Endothelial cell of umbilical vein (primary cell): ENCODE measurements at regions not wholly inside any gene's neighbourhood (a gene's known extent, or its start where the extent isn't known, plus 50 kb on each side); places are given as distances from the start of the nearest gene placed in this dataset.

Source experiments
- EZH2 ChIP-seq: IDR thresholded peaks from 2 replicates; pipeline ENCODE4 v1.6.1; 2012; ENCODE audit warnings: borderline replicate concordance, low read depth, mild to moderate bottlenecking, moderate library complexity, low read length, inconsistent platforms; ENCODE audit not compliant: severe bottlenecking
- MYC ChIP-seq: IDR thresholded peaks from one replicate; pipeline ENCODE4 v1.6.1; 2011; ENCODE audit warnings: mild to moderate bottlenecking, low read depth, low read length
- POLR2A ChIP-seq: IDR thresholded peaks from 2 replicates; pipeline ENCODE4 v1.6.1; 2012; ENCODE audit warnings: low read depth, mild to moderate bottlenecking, control low read depth, low read length
- TF ChIP-seq, protein P1 (sequence below), 2 donors: IDR thresholded peaks; 1 replicate in 1 of 2; 2 replicates in 1 of 2; pipeline ENCODE4 v1.5.1; 2011; ENCODE audit warnings: low read length in 2 of 2, mild to moderate bottlenecking in 2 of 2, moderate library complexity in 2 of 2, control low read depth in 1 of 2, inconsistent platforms in 1 of 2, low read depth in 1 of 2; ENCODE audit not compliant: insufficient read depth in 1 of 2; ENCODE audit errors: extremely low read depth in 1 of 2

DNA sequence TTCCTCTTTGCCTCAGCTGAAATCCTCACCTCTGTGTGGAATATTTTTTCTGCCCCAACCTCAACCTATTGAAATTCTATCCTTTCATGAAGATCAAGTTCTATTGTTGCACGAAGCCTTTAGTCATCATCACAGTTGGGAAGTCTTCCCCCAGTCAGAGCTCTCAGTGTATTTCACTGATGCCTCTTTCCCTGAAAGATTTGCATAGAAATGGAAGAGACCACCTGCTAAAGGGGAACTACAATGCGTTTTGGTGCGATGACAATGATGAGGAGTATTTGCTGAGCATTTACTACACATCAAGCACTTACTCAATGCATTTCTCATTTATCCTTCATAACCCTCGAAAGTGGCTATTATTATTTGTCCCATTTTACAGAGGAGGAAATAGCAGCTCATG lies 151.2 kb upstream of the KLF3 start:
- TF ChIP-seq EZH2 (no peak), MYC (no peak), POLR2A (no peak)
- TF ChIP-seq, protein P1, sequence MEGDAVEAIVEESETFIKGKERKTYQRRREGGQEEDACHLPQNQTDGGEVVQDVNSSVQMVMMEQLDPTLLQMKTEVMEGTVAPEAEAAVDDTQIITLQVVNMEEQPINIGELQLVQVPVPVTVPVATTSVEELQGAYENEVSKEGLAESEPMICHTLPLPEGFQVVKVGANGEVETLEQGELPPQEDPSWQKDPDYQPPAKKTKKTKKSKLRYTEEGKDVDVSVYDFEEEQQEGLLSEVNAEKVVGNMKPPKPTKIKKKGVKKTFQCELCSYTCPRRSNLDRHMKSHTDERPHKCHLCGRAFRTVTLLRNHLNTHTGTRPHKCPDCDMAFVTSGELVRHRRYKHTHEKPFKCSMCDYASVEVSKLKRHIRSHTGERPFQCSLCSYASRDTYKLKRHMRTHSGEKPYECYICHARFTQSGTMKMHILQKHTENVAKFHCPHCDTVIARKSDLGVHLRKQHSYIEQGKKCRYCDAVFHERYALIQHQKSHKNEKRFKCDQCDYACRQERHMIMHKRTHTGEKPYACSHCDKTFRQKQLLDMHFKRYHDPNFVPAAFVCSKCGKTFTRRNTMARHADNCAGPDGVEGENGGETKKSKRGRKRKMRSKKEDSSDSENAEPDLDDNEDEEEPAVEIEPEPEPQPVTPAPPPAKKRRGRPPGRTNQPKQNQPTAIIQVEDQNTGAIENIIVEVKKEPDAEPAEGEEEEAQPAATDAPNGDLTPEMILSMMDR (IDR thresholded peaks at IDR 0.05; ENCODE audit: extremely low read depth in 1 of 2, insufficient read depth in 1 of 2, low read depth in 1 of 2, low read length in 2 of 2) = no peak
